NCI-H82 treated with DMSO at 0.1 percent for 48 hours (cell line): ENCODE measurements at regions not wholly inside any gene's neighbourhood (a gene's known extent, or its start where the extent isn't known, plus 50 kb on each side); places are given as distances from the start of the nearest gene placed in this dataset.
A peak's percentile ranks its signal among the peaks of the same experiment; 100 is the strongest.

Source experiments
- DNase-seq: peaks from one replicate; lab custom pipeline; 2025; ENCODE audit not compliant: unreplicated experiment; lab: John Stamatoyannopoulos, UW

DNA sequence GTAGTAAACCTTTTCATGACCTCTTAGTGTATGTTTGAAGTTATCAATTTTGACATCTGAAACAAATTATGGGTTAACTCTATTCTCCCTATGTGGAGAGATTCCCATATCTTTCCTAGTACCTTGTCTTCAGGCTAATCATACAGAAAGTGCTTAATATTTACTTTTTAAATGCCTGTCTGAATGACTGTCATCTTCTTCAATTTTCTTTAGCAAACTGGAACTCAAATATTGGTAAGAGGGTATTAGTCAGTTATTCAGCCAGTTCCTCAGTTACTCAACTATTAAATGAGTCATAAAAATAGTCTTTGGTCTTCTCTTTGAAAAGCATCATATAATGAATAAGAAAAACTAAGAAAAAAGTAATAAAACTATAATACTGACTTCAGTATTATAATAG is 1038.0 kb upstream of the PIK3C3 start:
- no peak for DNase-seq

DNA sequence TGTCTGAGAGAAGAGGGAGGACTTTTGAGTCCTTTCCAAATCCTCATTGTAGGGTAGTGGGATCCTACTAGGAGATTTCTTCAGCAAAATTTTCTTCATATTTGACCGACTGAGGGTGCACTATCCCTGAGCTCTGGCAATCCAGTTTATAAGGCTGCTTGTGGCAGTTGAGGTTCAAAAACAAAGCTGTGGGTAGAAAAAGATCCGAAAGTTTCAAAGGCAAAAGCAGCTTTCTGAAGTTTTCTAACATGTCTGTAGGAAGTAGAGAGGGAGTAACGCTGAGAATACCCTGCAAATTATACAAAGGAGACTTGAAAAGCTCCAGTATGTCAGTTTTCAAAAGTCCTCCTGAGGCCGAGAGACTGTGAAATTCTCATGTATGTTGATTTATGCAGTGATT is 1039.3 kb upstream of the PIK3C3 start:
- DNase-seq, result no peak

GRCh38 chr18:40911582-40912254 is 1043.3 kb upstream of the PIK3C3 start:
- DNase-seq, result no peak

- DNase-seq, result no peak
These were observed 1044.0 kb upstream of the PIK3C3 start for GRCh38 chr18:40911041-40911440.

DNA sequence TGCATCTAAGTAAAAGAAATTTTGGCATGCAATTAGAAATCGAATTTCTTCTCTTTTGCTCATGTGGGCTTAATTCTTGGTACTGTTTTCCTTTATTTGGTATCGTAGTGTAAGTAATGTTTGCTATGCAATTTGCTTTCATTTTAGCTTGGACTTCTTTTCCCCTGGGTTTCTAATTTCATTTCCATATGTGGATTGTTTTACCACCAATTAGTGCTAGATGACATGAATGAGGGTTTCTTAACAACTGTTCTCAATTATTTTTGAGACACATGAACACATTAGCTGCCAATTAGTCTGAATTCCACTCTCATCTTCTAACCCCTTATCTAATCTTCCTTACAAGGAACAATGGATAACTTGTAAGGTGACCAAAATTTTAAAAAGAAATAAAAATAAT is 1047.2 kb upstream of the PIK3C3 start:
- DNase-seq, result no peak

GRCh38 chr18:40904295-40904694 is 1050.7 kb upstream of the PIK3C3 start:
- DNase-seq, result no peak

- no peak for DNase-seq
These were observed 1052.6 kb upstream of the PIK3C3 start for GRCh38 chr18:40902436-40902835.

GRCh38 chr18:40897884-40898283 is 1057.2 kb upstream of the PIK3C3 start:
- no peak for DNase-seq

DNA sequence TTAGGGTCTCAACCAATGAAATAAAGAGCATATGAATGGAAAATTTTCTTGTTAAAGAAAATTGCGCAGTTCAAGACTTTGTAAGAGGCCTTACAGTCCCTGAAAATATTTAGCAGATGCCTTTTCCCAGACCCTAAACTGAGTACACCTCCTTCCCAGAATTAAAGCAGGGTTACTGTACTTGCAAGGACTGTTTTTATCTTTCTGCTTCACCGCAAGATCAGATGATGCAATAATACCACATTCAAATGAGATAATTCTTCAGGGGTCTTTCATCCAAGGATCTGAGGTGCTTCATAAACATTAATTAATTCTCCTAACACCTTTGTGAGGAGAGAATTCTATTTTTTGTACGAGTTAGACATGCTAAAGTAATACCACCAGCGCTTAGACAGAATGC is 1071.8 kb upstream of the PIK3C3 start:
- no peak for DNase-seq

DNA sequence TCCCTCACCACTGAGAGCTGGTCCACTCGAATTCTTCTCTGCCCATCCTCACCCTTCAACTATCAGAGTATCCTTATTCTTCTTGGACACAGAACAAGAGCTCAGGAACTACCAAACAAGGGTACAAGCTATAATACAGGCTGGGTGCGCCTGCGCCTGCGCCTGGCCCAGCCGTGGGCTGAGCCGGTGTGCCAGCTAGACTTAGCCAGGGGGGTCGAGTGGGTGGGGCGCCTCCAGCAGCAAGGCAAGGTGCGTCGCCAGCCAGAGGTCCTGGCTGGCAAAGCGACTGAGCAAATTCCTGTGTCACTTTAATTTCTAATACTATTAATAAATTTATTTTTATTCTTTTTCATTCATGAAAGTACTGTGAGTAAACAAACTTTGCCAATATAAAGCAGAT is 1072.6 kb upstream of the PIK3C3 start:
- no peak for DNase-seq

- DNase-seq, result no peak
These were observed 1076.7 kb upstream of the PIK3C3 start for GRCh38 chr18:40878371-40878770.

GRCh38 chr18:40877096-40877495 is 1077.9 kb upstream of the PIK3C3 start:
- no peak for DNase-seq

DNA sequence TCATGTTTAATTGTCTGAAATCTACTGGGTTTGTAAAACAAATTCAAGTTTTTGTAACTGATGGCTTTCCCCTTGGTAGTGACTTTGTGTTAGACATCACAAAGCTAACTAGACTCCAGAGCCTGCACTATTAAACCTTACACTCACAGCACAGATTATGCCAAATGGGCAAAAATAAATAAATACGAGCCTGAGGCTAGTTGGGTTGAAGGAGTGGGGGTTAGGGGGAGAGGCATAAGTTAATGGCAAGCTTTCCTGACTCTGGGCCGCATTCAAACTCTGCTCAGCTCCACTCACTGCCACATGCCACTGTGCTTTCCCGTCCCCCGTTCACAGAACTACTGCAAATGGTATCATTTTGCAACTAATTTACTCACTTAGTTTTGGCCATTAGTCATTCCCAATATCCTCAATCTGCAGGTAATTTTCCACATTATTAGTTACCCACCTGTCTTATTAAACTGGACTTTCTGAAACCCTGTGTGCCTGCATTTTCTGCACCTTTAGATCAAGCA is 1079.9 kb upstream of the PIK3C3 start:
- no peak for DNase-seq

DNA sequence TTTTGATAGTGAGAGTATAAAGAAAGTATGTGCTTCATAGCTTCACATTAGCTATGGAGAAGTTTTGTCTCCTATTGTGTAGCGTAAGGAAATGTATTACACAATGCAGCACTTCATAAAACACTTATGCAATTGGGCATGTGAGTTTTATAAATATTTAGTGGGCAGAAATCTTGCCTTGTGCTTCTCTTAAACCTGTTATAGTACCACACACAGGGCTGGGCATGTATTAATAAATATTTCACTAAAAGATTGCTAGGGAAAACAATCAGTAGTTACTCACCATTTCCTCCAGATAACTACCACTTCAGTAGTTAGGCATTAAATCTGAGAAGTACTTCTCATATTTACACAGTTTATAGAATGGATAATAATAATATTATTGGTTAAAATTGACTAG is 1080.8 kb upstream of the PIK3C3 start:
- no peak for DNase-seq

- no peak for DNase-seq
These were observed 1086.8 kb upstream of the PIK3C3 start for GRCh38 chr18:40868110-40868858.

GRCh38 chr18:40867459-40867858 is 1087.6 kb upstream of the PIK3C3 start:
- DNase-seq, result no peak

GRCh38 chr18:40866968-40867367 is 1088.1 kb upstream of the PIK3C3 start:
- no peak for DNase-seq

DNA sequence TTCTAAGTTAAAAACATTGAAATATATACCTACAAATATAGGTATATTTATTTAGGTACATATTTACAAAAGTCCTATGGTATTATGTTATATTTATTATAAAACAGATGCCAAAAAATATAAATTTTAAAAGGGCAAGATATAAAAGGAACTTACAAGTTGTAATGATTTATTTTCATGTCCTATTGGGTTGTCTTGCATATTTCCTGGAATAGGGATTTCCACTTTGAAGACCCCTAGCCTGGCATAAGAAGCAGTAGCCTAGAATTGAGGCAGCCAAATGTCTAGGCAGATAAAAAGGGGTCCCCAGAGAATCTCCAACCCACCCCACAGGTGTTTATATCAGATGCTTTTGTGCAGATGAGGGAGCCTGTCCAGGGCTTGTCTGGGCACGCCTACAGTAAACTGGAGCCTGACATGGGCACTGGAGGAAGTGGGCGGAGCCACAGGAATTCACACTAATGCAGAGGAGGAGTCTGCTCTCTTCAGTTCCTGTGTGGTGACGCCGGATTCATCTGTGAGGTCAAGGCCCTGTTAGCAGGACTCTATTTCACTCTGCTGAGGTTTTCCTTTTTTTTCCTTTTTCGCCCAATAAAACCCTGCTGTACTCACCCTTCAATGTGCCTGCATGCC is 1088.9 kb upstream of the PIK3C3 start:
- no peak for DNase-seq

DNA sequence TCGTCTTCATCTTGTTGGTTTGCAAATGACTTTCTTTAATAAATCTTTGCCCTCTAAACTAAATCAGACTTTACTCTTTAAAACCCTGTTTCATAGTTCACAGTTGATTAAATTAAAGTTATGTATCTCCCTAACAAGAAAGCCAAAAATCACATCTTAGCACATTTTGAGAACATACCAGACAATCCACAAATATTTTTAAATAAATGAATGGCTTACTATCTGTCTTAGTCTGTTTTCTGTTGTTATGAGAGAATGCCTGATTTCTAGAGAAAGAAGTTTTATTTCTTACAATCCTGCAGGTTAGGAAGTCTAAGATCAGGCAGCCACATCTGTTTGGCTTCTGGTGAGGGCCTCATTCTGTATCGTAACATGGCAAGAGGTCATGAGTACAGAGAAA is 1090.2 kb upstream of the PIK3C3 start:
- DNase-seq, result no peak

DNA sequence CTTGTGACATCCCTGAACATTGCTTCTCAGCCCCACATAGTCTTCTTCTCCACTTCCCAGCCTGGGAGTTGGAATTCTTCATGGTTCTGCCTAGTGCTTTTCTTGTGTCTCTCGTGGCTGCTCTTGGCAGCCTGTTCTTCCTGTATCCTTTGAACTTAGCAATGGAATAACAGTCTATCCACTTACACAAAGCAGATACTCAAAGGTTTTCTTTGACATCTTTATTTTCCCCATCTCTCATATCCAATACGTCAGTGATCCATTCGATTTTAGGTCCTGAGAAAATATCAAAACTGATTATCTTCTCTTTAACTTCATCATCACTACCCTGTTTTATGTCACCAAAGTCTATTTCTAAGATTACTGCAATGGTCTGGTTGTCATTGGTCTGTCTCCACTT is 1091.2 kb upstream of the PIK3C3 start:
- no peak for DNase-seq

DNA sequence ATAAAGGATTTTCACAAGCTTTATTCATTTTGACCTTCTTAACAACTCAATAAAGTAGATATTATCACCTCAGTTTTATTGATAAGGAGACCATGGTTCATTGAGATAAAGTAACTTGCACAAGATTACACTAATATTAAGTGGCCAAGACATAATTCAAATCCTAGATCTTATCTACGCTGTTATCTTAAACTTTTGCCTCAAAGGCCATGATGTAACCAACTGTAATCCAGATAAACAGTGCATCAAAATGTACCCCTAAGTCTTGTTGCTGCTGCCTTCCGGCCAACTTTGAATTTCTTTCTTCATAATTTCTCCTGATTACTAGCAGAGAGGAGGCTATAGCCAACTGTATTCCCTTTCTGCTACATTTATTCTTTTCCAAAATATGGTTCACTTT is 1094.8 kb upstream of the PIK3C3 start:
- no peak for DNase-seq

DNA sequence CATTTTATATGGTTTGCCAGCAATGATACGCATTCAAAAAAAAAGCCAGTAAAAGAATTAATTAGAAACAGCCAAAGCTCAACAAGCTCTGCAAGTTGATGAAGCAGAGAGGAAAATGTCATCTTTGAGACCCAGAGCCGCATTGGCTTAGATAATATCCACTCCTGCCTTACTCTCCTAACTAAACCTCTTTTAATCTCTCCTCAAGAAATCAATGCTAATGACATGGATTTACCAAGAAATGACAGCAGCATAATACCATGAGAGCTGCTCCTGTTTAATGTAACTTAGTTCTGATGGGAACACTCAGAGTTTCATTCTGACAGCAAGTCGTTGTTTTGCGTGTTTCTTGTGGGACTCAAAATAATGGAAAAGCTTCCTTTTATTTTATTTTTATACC is 1099.4 kb upstream of the PIK3C3 start:
- peak; percentile 62 for DNase-seq
